GM12878 (cell line): ENCODE measurements at regions not wholly inside any gene's neighbourhood (a gene's known extent, or its start where the extent isn't known, plus 50 kb on each side); places are given as distances from the start of the nearest gene placed in this dataset.

Experiments
- ATAC-seq: fragments of 200-7000 bp; cut with Tn5 transposase; 3 replicates; pipeline ENCODE4 v1.9.1; 2020; ENCODE audit warnings: mild to moderate bottlenecking, moderate library complexity
- BruUV-seq: library from RNA; stranded (reverse); fragments of 400-500 nt; replicated peaks from 2 replicates; lab custom pipeline; 2021; lab: Mats Ljungman, UMichigan
- CTCF ChIA-PET: fragments of 300-600 bp; sonication (Branson Sonifier 250); formaldehyde crosslinking; extraction: SDS; loops from one replicate; lab custom pipeline; 2021; ENCODE audit warnings: inconsistent platforms; lab: Yijun Ruan, JAX
- POLR2A ChIA-PET: fragments of 350-600 bp; formaldehyde crosslinking; extraction: SDS; loops from one replicate; lab custom pipeline; 2021; ENCODE audit warnings: inconsistent platforms; lab: Charles Lee
- RAD21 ChIA-PET: fragments of 300-600 bp; sonication (Branson Sonifier 250); formaldehyde crosslinking; loops from one replicate; lab custom pipeline; 2023; ENCODE audit warnings: antibody characterized with exemption; ENCODE audit not compliant: unreplicated experiment; lab: Charles Lee
- SMC1A ChIA-PET: fragments of 300-600 bp; sonication (Branson Sonifier 250); formaldehyde crosslinking; loops from one replicate; lab custom pipeline; 2023; ENCODE audit not compliant: unreplicated experiment, uncharacterized antibody; lab: Charles Lee
- DNase-seq: peaks from one replicate; pipeline ENCODE4 v3.0.0-alpha.2; 2011; ENCODE audit warnings: low read depth, low spot score
- FAIRE-seq: peaks from 3 replicates; lab custom pipeline; 2011; peaks lifted over from hg19 to GRCh38; lab: Jason Lieb, UNC
- H2AFZ ChIP-seq: 2 replicates; pipeline ENCODE4 v1.6.0; 2011; ENCODE audit warnings: low read depth, low read length, control low read depth; ENCODE audit not compliant: control insufficient read depth
- H3K27ac ChIP-seq: 2 replicates; pipeline ENCODE4 v1.5.1; 2011; ENCODE audit warnings: control low read depth; ENCODE audit not compliant: control insufficient read depth, insufficient read depth
- H3K27me3 ChIP-seq, 2 experiments: replicated peaks in 1 of 2; 2 replicates each; pipeline versions ENCODE4 v1.6.0 to v1.6.1; 2011; ENCODE audit warnings: low read length in 1 of 2; ENCODE audit not compliant: control insufficient read depth in 2 of 2, insufficient read depth in 2 of 2
- H3K36me3 ChIP-seq, 2 experiments: 2 replicates each; pipeline ENCODE4 v1.5.1; 2011; ENCODE audit warnings: low read length in 1 of 2; ENCODE audit not compliant: control insufficient read depth in 2 of 2, insufficient read depth in 2 of 2
- H3K4me1 ChIP-seq: 2 replicates; pipeline ENCODE4 v1.6.1; 2011; ENCODE audit warnings: mild to moderate bottlenecking, low read length, moderate library complexity, mixed read lengths; ENCODE audit not compliant: control insufficient read depth, insufficient read depth
- H3K4me2 ChIP-seq: 2 replicates; pipeline ENCODE4 v1.6.0; 2011; ENCODE audit warnings: control low read depth; ENCODE audit not compliant: control insufficient read depth, insufficient read depth
- H3K4me3 ChIP-seq: fragments of 200-600 bp; sonication (generic); 2 replicates; pipeline ENCODE4 v1.5.1; 2016
- H3K79me2 ChIP-seq: 2 replicates; pipeline ENCODE4 v1.6.0; 2011; ENCODE audit warnings: low read length; ENCODE audit not compliant: control insufficient read depth, insufficient read depth
- H3K9ac ChIP-seq: 2 replicates; pipeline ENCODE4 v1.8.0; 2011; ENCODE audit warnings: low read length, control low read depth, mixed read lengths; ENCODE audit not compliant: control insufficient read depth, insufficient read depth
- H3K9me3 ChIP-seq: replicated peaks from 3 replicates; pipeline ENCODE4 v1.5.1; 2011; ENCODE audit warnings: mild to moderate bottlenecking, low read length; ENCODE audit not compliant: control insufficient read depth, insufficient read depth
- H4K20me1 ChIP-seq: 2 replicates; pipeline ENCODE4 v1.6.0; 2011; ENCODE audit not compliant: control insufficient read depth, insufficient read depth
- EED ChIP-seq: sonication (generic); IDR thresholded peaks from 2 replicates; pipeline ENCODE4 v1.6.1; 2016; ENCODE audit warnings: antibody characterized with exemption, low read depth
- FOS ChIP-seq: IDR thresholded peaks from 3 replicates; pipeline ENCODE4 v1.6.1; 2011; ENCODE audit warnings: borderline replicate concordance; ENCODE audit not compliant: insufficient read length; ENCODE audit errors: extremely low read depth
- FOXK2 ChIP-seq: fragments of 450-650 bp; IDR thresholded peaks from 2 replicates; pipeline ENCODE4 v1.6.1; 2017; ENCODE audit warnings: mild to moderate bottlenecking, moderate library complexity
- MXI1 ChIP-seq: fragments of 150-350 bp; IDR thresholded peaks from 2 replicates; pipeline ENCODE4 v1.6.1; 2011; ENCODE audit warnings: low read depth, mild to moderate bottlenecking, inconsistent platforms, low read length, improper control_type of control experiment
- SREBF2 ChIP-seq: IDR thresholded peaks from 2 replicates; pipeline ENCODE4 v1.6.1; 2012; ENCODE audit warnings: mild to moderate bottlenecking, low read length
- WGBS: methylation state at CpG from one replicate; pipeline ENCODE4 v1.1.6; 2016; ENCODE audit warnings: low lambda C conversion rate; ENCODE audit not compliant: insufficient replicate concordance, insufficient coverage; ENCODE audit errors: missing lambda C conversion rate; 5-methylcytosine and 5-hydroxymethylcytosine counted together
- in situ Hi-C: fragments of 300-500 bp; cut with MboI; formaldehyde crosslinking; loops from 9 replicates; pipeline ENCODE4 v1.14.3; 2018; ENCODE audit warnings: mixed read lengths
- intact Hi-C: fragments of 100-400 bp; cut with micrococcal nuclease; formaldehyde crosslinking; loops from one replicate; pipeline ENCODE4 v1.14.2; 2022; ENCODE audit not compliant: unreplicated experiment
- TF ChIP-seq, protein P1 (sequence below): fragments of 450-650 bp; IDR thresholded peaks from 2 replicates; pipeline ENCODE4 v1.6.1; 2017; ENCODE audit warnings: borderline replicate concordance
- TF ChIP-seq, protein P2 (sequence below): fragments of 150-350 bp; IDR thresholded peaks from 2 replicates; pipeline ENCODE4 v1.6.1; 2014; ENCODE audit warnings: mild to moderate bottlenecking, low read depth, low read length
- TF ChIP-seq, protein P3 (sequence below): IDR thresholded peaks from 2 replicates; pipeline ENCODE4 v1.6.1; 2011; ENCODE audit warnings: borderline replicate concordance, low read depth, mild to moderate bottlenecking, moderate library complexity, low read length; ENCODE audit not compliant: insufficient read depth, poor library complexity, severe bottlenecking

DNA sequence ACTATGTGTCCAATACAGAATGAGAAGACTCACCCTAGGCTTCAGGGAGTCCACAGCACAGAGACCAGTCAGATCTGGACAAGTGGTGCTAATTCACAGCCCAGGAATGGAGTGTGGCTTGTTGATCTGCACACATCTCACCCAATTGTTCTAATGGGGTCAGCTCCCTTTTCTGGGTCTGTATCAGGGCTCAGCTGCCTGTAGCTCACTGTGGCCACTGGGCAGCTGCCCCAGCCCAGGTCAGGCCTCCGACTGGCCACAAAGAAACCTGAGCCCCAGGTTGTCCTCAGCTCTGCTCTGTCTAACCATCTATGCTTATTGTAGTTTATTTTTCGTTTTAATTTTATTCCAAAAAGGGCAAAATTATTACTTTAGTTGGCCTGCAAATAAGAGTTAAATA lies 202.3 kb upstream of the RAB6C start:
- Histone ChIP-seq H2AFZ (no peak overlapping the region), H3K36me3 (no peaks in the 10 kb centered on the region), H3K79me2 (no peaks in the 10 kb centered on the region), H4K20me1 (no peaks in the 10 kb centered on the region), H3K27me3 (no peaks in the 10 kb centered on the region; a peak in 1 of 4 replicates)
- BruUV-seq, result no TSS peak
- SMC1A ChIA-PET, result no interaction called here
- 3% methylated on average over 2 of the region's 2 CpGs for WGBS
- TF ChIP-seq, protein P1, sequence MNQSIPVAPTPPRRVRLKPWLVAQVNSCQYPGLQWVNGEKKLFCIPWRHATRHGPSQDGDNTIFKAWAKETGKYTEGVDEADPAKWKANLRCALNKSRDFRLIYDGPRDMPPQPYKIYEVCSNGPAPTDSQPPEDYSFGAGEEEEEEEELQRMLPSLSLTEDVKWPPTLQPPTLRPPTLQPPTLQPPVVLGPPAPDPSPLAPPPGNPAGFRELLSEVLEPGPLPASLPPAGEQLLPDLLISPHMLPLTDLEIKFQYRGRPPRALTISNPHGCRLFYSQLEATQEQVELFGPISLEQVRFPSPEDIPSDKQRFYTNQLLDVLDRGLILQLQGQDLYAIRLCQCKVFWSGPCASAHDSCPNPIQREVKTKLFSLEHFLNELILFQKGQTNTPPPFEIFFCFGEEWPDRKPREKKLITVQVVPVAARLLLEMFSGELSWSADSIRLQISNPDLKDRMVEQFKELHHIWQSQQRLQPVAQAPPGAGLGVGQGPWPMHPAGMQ, result no peak
- TF ChIP-seq EED, result no peak
- TF ChIP-seq FOS, result no peak
- TF ChIP-seq SREBF2, result no peak
- no peak for TF ChIP-seq MXI1
- TF ChIP-seq, protein P2, sequence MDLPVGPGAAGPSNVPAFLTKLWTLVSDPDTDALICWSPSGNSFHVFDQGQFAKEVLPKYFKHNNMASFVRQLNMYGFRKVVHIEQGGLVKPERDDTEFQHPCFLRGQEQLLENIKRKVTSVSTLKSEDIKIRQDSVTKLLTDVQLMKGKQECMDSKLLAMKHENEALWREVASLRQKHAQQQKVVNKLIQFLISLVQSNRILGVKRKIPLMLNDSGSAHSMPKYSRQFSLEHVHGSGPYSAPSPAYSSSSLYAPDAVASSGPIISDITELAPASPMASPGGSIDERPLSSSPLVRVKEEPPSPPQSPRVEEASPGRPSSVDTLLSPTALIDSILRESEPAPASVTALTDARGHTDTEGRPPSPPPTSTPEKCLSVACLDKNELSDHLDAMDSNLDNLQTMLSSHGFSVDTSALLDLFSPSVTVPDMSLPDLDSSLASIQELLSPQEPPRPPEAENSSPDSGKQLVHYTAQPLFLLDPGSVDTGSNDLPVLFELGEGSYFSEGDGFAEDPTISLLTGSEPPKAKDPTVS, result no peak
- TF ChIP-seq FOXK2, result no peak
- TF ChIP-seq, protein P3, sequence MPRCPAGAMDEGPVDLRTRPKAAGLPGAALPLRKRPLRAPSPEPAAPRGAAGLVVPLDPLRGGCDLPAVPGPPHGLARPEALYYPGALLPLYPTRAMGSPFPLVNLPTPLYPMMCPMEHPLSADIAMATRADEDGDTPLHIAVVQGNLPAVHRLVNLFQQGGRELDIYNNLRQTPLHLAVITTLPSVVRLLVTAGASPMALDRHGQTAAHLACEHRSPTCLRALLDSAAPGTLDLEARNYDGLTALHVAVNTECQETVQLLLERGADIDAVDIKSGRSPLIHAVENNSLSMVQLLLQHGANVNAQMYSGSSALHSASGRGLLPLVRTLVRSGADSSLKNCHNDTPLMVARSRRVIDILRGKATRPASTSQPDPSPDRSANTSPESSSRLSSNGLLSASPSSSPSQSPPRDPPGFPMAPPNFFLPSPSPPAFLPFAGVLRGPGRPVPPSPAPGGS, result no peak
- TF ChIP-seq, all 136 proteins: peak for 0
- POLR2A ChIA-PET, result no interaction called here
- RAD21 ChIA-PET, result no interaction called here
- in situ Hi-C loops (no loop called here), intact Hi-C loops (no loop called here)
- FAIRE-seq (no peak), ATAC-seq (no peak), DNase-seq (no peak)
- Histone ChIP-seq H3K4me3 (no peak overlapping the region), H3K9ac (no peak overlapping the region), H3K4me1 (no peaks in the 10 kb centered on the region), H3K27ac (no peak overlapping the region), H3K9me3 (no peaks in the 10 kb centered on the region), H3K4me2 (no peak overlapping the region)
- CTCF ChIA-PET, result no interaction called here
